HG03064 (cell line): ENCODE measurements at regions not wholly inside any gene's neighbourhood (a gene's known extent, or its start where the extent isn't known, plus 50 kb on each side); places are given as distances from the start of the nearest gene placed in this dataset.

Experiments used
- ATAC-seq: cut with Tn5 transposase; IDR thresholded peaks from one replicate; pipeline ENCODE4 v1.9.1; 2021; ENCODE audit warnings: low read depth; ENCODE audit not compliant: unreplicated experiment

DNA sequence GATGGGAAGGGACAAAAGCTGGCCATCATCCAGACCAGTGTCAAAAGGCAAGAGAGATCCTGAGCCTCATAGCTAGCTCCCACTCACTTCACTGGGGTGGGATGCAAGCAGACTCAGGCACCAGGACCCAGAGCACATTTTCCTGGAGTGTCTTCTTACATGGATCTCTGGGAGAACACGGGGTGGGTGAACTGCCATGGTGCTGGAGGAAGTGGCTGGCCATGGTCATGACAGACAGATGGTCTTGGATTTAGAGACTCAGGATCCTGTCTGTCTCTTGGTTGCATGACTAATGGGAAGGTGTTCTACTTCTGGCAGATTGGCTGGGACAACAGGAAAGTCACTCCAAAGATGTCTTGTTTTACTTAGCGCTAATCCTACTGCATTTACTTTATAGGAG, 311.5 kb downstream of the ATP23 start:
- ATAC-seq, result no peak

DNA sequence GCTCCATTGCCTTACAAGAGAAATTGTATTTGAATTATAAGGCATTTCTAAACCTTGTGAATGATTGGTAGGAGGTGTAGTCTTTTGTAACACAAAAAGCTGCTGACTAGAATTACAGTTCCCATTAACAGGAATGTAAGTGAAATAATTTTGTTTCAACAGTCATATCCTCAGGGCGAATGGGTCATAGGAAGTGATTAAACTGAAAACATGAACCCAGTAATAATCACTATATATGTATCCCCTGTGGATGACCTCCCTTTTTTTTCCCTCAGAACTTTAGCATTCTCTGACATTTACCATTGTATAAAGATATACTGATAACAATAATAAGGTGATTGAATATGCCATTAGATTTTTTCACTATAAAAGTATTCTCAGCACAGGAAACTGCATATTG, 312.3 kb downstream of the ATP23 start:
- no peak for ATAC-seq

DNA sequence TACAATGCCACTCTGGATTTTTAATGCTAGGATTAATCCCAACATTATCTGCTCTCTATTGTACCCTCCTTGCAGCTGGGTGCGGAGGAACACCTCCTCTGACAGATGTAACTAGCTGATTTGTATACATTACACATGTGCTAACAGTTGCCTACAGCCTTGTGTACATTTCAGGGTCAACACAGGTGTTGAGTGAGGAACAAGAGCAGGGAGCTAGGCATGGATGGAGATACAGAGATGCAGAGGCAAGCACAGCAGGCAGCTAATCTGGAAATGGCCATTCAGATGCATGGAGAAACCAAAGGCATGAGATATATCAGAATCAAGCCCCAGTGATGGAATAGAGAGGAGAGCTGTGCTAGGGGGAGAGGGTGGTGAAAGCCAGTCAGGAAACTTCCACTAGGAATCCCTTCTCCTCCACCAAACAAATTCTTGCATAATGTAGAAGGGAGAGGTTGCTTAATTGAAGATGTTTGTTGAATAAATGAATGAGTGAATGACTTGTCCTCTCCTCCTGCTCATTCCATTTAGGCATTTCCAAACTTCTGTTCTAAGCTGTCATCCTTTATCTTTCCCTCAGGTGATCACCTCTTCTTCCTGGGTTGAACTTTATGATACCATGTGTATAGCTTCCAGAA, 313.2 kb downstream of the ATP23 start:
- no peak for ATAC-seq

DNA sequence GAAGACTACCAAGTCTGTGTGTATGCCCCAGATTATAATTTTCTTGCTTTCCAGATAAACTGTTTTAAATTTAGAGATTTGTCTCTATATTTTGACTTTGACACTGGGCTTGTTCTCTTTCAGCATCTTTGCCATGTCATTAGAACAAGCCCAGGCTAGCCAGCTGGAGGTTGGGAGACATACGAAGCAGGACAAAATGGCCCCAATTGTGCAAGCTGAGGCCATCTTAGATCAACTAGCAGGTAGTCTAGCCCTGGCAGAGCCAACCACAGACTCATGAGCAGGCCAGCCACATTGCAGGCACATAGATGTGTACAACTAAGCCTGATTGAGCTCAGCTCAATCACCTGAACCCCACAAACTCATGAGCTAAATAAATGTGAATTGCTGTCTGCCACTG, 321.4 kb downstream of the ATP23 start:
- no peak for ATAC-seq

DNA sequence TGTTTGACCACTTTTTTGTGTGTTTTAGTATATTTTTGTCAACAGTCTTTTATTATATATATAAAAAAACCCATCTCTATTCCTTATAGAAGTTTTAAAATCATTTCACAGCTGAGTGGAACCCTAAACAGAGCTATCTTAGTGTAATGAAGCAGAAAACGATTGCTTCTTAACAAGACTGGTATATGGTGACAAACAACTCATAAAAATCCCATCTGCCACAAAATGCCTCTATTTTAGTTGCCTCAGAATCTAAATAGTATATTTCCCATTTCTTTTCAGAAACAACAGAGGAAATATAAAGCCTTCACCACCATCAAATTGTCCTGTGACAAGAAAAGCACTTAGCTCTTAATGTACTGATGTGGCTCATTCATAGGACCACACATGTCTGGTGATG, 322.4 kb downstream of the ATP23 start:
- ATAC-seq, result no peak

DNA sequence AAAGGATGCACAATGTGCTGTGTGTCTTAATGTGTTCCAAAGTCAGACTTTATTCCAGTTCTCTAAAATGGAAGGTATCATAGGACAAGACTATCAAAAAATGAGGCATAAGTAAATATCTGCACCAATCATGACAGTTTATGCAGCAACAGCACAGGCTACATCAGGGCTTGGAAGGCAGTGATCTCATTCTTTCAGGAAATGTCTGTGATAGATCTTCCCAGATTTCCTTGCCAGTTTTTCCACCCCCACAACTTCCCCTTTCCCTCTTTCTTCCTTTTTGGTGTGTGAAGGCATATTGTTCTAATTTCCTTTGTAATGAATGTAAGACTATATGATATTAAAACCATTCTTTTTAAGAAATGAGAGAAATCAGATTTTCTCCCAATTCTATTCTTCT, 326.7 kb downstream of the ATP23 start:
- ATAC-seq, result no peak

DNA sequence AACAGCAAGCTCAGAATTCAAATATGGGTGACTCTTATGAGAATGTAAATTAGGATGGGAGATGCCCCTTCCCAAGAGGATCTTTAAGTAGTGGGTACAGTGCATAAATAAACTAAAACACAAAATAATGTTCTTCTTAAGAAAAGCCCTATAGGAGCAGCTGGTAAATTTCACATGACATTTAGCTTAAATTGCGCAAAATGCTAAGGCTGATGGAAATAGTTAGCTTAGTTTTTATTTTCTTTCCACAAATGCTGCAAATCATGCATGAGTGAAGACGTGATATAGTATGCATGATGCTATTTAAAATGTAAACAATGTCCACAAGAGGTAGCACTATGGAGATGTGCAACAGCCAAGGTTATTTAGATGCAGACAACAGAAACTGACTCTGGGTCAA, 328.1 kb downstream of the ATP23 start:
- no peak for ATAC-seq

DNA sequence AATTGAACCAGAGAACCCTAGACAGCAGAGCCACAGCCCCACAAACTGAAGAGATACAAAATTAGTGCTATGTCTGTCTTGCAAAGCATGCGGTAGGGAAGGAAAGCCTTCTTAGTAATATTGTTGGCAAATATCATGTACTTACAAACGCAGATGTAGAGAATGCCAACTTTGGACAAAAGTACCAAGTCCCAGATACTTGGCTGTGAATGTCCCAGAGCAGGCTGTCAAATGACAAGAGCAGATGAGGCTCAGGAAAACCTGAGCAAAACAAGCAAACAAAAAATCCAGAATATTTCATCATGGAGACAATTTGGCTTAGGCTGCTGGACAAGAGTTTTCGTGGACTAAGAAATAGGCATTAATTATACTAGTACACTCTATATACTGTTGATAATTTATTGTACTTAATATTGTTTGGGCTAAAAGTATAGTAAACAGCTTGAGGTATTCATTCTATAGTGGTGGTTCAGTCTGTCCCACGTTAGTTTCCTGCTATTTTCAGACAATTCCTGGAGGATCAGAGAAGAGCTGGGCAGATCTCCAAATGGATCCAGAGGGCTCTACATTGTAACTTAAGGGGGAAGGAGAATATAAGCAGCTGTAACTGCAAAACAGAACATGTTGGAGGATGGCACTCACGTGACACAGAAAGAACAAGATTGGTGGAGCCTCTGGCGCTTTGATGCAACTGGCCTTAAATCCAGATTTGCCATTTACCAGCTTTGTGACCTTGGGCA, 329.8 kb downstream of the ATP23 start:
- ATAC-seq, result no peak

DNA sequence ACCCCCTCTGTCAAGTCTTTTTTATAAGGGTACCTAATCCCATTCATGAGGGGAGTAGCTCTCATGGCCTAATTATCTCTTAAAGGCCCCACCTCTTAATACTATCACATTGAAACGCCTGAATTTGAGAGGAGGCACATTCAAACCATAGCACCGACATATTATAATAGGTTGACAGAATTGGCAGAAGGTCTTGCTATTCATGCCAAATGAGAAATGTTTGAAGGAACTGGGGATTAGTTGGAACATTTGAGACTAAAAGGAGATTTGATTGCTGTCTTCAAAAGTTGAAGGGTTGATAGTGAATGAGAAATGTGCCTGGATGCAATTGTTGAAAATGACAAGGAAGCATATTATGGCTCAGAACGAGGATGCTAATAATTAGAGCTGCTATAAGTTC, 331.1 kb downstream of the ATP23 start:
- no peak for ATAC-seq

DNA sequence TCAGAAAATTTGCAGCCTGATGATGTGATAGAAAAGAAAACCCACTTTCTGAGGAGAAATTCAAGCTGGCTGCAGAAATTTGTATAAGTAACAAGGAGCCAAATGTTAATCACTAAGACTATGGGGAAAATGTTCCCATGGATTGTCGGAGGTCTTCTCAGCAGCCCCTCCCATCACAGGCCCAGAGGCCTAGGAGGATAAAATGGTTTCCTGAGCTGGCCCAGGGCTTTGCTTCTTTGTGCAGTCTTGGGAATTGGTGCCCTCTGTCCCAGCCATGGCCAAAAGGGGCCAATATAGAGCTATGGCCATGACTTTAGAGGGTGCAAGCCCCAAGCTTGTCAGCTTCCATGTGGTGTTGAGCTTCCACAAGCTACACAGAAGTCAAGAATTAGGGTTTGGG, 335.9 kb downstream of the ATP23 start:
- ATAC-seq, result no peak

DNA sequence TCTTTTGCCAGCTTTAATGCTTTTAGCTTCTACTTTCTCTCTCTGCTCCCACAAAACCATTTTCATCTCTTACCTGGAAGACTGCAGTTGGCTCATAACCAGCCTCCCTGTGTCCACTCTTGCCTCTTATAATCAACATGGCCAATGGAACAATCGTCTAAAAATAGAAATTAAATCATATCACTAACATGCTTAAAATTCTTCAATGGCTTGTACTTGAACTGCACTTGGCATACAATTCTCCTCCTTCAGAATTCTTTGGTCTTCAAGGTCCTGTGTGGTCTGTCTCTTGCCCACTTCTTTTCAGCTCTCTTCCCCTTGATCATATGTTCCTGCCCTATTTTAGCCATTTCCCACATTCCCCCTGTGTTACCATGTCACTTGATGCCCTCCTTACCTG, 342.2 kb downstream of the ATP23 start:
- ATAC-seq, result no peak

DNA sequence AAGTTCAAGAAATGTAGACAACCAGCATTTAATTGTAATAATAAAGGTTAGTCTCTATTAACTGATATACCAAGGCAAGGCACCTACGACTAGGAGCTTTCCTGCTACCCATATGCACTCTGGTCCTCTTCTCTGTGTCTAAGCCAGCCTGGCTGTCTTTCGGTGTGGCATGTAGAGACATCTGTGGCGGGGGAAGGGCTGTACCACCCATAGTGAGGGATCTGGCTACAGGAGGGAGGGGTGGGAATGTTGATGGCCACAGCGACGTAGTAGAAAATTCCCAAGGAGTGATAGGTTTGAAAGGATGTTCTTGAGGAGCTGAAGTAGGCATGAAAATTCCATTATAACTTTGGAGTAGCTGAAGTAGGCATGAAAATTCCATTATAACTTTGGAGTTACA, 344.2 kb downstream of the ATP23 start:
- no peak for ATAC-seq

DNA sequence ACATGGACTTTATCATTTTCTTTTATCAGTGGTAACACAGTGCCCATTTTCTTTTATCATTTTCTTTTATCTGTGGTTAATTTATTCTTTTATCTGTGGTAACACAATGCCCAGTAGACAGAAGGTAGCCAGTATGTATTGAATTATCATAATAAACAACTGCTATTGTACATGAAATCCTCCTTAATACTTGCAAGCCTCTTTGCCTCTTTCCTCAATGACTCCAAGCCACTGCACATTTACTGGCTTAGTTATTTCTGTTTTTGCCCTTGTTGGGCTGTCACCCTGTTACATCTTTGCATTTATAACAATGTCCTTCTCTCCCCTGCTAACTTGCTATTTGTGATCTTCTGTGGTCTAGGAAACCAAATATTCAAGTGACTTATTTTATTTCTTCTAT, 345.0 kb downstream of the ATP23 start:
- ATAC-seq, result no peak

DNA sequence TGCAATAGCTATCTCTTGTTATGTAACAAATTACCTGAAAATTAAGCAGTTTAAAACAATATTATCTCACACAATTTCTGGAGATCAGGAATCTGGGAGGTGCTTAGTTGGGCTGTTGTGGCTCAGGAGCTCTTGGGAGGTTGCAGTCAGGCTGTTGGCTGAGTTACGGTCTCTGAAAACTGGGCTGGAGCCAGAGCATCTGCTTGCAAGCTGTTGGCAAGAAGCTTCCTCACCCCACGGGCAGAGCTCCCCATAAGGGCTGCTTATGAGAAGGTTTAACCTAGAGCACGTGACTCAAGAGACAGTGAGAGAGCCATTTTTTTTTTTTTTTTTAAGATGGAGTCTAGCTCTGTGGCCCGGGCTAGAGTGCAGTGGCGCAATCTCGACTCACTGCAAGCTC, 346.8 kb downstream of the ATP23 start:
- ATAC-seq, result no peak

DNA sequence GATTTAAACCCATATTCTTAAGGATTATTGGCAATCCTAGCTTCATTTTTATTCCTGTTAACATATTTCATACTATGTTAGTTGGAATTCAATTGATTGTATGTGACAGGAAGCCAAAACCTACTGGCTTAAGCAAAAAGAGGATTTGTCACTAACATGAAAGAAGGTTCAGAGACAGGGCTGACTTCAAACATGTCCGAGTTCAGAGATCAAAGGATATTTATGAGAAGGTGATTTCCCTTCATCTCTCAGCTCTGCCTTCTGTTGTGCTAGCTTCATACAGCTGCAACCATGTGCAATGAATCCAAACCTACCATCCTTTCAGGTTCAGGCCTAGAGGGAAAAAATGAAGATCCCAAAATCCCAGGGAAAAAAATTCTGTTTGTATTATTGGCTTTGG, 349.7 kb downstream of the ATP23 start:
- ATAC-seq, result no peak

DNA sequence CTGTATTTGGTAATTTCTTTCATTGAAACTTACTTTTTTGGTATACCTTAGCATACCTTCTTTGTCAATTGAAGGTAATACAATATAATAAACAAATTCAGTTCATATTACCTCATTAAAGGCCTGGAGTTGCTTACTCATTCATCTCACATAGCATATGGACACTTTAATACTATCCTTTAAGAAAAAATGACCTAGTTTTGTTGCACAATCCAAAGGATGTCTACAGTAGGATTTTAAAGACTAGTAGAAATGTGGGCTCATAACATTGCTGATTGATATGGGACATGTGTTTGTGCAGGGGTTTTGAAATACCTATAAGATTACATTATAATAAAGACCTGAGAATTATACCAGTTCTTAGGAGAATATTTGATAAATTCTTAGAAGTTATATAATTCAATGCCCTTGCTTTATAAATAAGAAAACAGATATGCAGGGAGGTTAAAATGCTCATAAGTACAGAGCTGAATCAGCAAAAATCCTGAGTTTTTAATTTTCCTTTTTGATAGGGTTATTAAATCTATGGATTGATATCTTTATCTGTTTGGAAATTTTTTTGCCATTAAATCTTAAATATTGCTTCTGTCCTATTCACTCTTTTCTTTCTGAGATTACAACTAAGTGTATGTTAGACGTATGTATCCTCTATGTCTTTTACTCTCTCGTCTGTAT, 352.1 kb downstream of the ATP23 start:
- no peak for ATAC-seq

DNA sequence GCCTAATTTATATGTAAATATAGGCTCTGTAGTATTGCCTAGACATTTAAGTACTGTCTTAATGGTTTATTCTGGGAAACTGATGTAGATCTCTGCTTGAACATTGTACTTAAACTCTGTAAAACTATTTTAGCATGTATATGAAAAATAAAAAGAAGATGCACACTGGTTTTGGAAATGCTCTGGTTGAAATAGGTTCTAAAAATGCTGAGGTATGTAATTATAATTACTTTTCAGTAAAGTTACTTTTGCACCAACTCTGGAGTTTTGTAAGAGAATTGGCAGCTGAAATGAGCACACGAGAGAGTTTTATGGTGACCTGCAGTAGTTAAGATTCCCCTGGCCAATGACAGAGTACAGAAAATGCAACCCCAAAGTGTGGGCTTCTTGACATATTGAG, 353.9 kb downstream of the ATP23 start:
- ATAC-seq, result no peak

DNA sequence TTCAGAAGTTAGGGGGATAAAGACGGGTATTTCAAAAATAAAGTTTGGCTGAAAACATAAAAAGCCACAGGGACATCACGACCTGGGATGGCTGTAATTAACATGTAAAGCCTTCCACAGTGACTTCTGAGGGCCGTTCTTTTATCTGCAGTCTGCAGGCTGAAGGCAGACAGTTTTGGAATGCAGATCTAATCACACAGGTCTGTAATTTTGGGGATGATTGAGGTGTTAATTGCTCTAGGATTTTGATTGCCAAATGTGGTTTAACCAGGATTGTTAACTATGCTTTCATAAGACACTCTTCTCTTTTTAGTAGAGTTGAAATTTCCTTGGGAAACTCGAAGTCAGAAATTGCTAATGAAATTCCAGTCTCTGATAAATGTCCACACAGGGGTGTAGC, 355.5 kb downstream of the ATP23 start:
- ATAC-seq, result no peak

DNA sequence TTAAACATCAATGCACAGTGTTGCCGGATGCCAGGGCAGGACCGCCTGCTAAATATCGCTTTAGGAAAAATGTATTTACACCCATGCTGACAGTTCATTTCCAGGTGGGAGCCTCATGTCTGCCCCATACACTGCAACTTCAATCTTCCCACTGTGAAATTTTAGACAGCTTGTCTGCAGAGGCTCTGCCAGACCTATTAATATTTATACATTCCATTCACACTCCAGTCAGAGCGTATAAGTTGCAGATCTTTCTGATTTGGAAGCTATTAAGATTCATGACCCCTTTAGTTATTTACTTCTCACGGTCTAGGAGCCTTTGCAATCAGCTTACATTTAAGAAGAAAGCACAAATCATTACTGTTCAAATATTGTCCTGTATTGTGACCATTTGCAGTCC, 357.4 kb downstream of the ATP23 start:
- no peak for ATAC-seq

DNA sequence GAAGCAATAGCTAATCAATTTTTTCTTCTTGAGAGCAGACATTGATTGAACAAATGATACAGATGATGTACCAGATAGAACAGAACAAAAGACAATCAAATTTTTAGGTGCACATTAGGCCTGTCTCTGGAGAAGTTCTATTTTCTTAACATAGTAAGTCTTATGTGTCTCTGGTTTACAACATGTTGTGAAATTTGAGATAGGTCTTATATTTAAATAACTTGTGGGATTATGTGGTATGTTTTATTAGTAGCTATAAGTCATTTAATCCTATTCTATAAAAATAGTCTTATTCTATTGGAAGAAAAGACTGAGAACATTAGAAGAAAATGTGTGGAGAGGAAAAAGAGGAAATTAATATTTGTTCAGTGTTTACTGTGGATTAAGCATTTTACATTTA, 358.0 kb downstream of the ATP23 start:
- no peak for ATAC-seq

DNA sequence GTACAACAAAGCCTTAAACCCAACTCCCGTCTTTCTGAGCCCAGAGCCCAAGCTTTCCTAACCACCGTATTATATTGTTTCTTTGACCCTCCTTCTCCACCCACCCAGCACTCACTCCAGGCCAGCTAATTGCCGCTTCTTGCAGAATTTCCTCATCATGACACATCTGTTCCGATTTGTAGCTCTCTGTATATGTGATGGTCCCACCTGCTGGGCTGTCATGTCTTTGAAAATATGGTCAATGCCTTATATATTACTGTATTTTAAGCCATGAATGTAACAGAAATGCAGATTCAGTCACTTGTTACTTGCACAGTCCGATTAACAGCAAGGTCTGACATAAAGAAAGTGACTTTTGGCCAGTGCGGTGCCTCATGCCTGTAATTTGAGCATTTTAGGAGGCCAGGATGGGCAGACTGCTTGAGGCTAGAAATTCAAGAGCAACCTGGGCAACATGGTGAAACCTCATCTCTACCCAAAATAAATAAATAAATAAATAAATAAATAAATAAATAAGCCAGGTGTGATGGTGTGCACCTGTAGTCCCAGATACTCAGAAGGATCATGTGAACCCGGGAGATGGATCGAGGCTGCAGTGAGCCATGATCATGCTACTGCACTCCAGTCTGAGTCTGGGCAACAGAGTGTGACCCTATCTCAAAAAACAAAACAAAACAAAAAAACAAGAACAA, 359.8 kb downstream of the ATP23 start:
- ATAC-seq, result no peak

DNA sequence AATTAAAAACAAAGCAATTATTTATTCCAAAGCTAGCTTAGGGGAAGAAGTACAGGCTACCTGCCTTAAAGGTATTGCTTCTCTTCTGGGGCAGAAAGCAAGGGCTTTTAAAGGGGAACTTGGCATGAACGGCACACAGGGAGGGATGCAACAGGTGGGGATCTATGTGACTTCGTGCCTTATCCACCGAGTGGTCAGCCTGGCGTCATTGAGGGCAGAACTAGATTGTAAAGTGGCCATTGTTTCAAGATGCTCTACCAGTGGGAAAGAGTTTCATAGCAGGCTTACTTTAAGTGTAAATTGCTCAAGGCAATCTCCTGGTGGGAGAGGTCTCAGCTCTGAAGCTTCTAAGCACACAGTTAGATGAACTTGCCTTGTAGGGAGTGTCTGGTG, 360.4 kb downstream of the ATP23 start:
- ATAC-seq, result no peak
